HG03460 (cell line): ENCODE measurements at regions not wholly inside any gene's neighbourhood (a gene's known extent, or its start where the extent isn't known, plus 50 kb on each side); places are given as distances from the start of the nearest gene placed in this dataset.

ENCODE experiments used
- ATAC-seq: cut with Tn5 transposase; IDR thresholded peaks from one replicate; pipeline ENCODE4 v1.9.1; 2021; ENCODE audit not compliant: unreplicated experiment

GRCh38 chr12:4108803-4109345, 164.7 kb upstream of the CCND2 start:
- ATAC-seq, result no peak

GRCh38 chr12:4107911-4108697, 165.5 kb upstream of the CCND2 start:
- ATAC-seq, result no peak

- peak; percentile 81 for ATAC-seq
Measured at GRCh38 chr12:4107436-4107878, 166.1 kb upstream of the CCND2 start.

- no peak for ATAC-seq
Measured at GRCh38 chr12:4106621-4107020, 166.9 kb upstream of the CCND2 start.

GRCh38 chr12:4104722-4105244, 168.8 kb upstream of the CCND2 start:
- no peak for ATAC-seq

GRCh38 chr12:4099276-4099675, 174.3 kb upstream of the CCND2 start:
- no peak for ATAC-seq

GRCh38 chr12:4091016-4091743, 182.4 kb upstream of the CCND2 start:
- no peak for ATAC-seq

GRCh38 chr12:4089956-4090355, 183.6 kb upstream of the CCND2 start:
- no peak for ATAC-seq

- ATAC-seq, result no peak
Measured at GRCh38 chr12:4089121-4089606, 184.4 kb upstream of the CCND2 start.

- ATAC-seq, result no peak
Measured at GRCh38 chr12:4088451-4088850, 185.1 kb upstream of the CCND2 start.

GRCh38 chr12:4086481-4086880, 187.1 kb upstream of the CCND2 start:
- ATAC-seq, result no peak

- ATAC-seq, result no peak
Measured at GRCh38 chr12:4084573-4084972, 189.0 kb upstream of the CCND2 start.

- no peak for ATAC-seq
Measured at GRCh38 chr12:4082809-4083403, 190.7 kb upstream of the CCND2 start.

GRCh38 chr12:4080213-4080612, 193.3 kb upstream of the CCND2 start:
- ATAC-seq, result no peak

GRCh38 chr12:4074129-4074528, 199.4 kb upstream of the CCND2 start:
- ATAC-seq, result no peak

GRCh38 chr12:4069670-4070010, 196.4 kb upstream of the PARP11 start:
- no peak for ATAC-seq

- ATAC-seq, result no peak
Measured at GRCh38 chr12:4068981-4069669, 195.9 kb upstream of the PARP11 start.

GRCh38 chr12:4064008-4064407, 190.8 kb upstream of the PARP11 start:
- no peak for ATAC-seq

- no peak for ATAC-seq
Measured at GRCh38 chr12:4059898-4060568, 186.8 kb upstream of the PARP11 start.
